SH-SY5Y (cell line): ENCODE measurements at regions not wholly inside any gene's neighbourhood (a gene's known extent, or its start where the extent isn't known, plus 50 kb on each side); places are given as distances from the start of the nearest gene placed in this dataset.

Source experiments
- GATA2 ChIP-seq: IDR thresholded peaks from 2 replicates; pipeline ENCODE4 v1.6.1; 2011; ENCODE audit warnings: mild to moderate bottlenecking, low read depth, low read length
- GATA3 ChIP-seq: IDR thresholded peaks from 2 replicates; pipeline ENCODE4 v1.6.1; 2011; ENCODE audit warnings: low read depth, mild to moderate bottlenecking, low read length, moderate library complexity

DNA sequence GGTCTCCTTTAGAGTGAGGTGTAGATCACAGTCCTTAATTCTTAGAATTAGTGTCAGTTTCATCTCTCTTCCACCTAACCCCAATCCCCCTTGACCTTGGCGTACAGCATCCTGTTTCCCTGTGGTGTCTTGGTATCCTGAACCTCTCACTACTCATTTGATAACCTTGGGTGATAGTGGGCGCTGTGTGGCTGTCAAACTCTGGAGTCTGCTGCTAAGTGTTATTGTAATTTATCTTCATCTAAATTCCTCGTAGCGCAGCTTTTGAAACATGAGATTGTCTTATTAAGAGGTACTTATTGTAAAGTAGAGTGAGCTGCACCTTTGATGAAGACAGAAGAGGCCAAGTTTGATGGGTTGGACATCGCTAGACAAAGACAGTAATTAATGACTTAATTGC lies 222.6 kb upstream of the SPRED2 start:
- TF ChIP-seq GATA2: no peak
- no peak for TF ChIP-seq GATA3
